Activated CD4-positive, alpha-beta T cell treated with anti-CD3 and anti-CD28 coated beads, Interleukin-2, amount 10 ng/mL, durations not matched to agents 24 days and 14 days (primary cell): ENCODE measurements at regions not wholly inside any gene's neighbourhood (a gene's known extent, or its start where the extent isn't known, plus 50 kb on each side); places are given as distances from the start of the nearest gene placed in this dataset.

ENCODE experiments used
- DNase-seq: peaks from one replicate; pipeline ENCODE4 v3.0.0; 2022
- H3K27ac Mint-ChIP-seq: one replicate; pipeline ENCODE4 v1.8.0; 2022; ENCODE audit warnings: mild to moderate bottlenecking, mixed read lengths
- H3K27me3 Mint-ChIP-seq: one replicate; pipeline ENCODE4 v1.8.0; 2022; ENCODE audit warnings: mixed read lengths
- H3K36me3 Mint-ChIP-seq: one replicate; pipeline ENCODE4 v1.8.0; 2022; ENCODE audit warnings: low read depth, mild to moderate bottlenecking, mixed read lengths
- H3K4me1 Mint-ChIP-seq: one replicate; pipeline ENCODE4 v1.8.0; 2021; ENCODE audit warnings: mixed read lengths
- H3K4me3 Mint-ChIP-seq: one replicate; pipeline ENCODE4 v1.8.0; 2022; ENCODE audit warnings: mild to moderate bottlenecking, moderate library complexity, mixed read lengths
- H3K9me3 Mint-ChIP-seq: one replicate; pipeline ENCODE4 v1.8.0; 2021; ENCODE audit warnings: mixed read lengths
- intact Hi-C: fragments of 100-400 bp; cut with micrococcal nuclease; formaldehyde crosslinking; loops from one replicate; pipeline ENCODE4 v1.15.1; 2023

- Mint-ChIP-seq H3K36me3 (no peaks in the 10 kb centered on the region), H3K4me1 (no peaks in the 10 kb centered on the region), H3K27ac (no peak overlapping the region), H3K9me3 (peaks cover 2% of the 10 kb centered on the region), H3K4me3 (no peak overlapping the region), H3K27me3 (no peaks in the 10 kb centered on the region)
- intact Hi-C loops, result no loop called here
- DNase-seq, result no peak
Observed at GRCh38 chr6:168388641-168389633, 52.0 kb upstream of the SMOC2 start.

DNA sequence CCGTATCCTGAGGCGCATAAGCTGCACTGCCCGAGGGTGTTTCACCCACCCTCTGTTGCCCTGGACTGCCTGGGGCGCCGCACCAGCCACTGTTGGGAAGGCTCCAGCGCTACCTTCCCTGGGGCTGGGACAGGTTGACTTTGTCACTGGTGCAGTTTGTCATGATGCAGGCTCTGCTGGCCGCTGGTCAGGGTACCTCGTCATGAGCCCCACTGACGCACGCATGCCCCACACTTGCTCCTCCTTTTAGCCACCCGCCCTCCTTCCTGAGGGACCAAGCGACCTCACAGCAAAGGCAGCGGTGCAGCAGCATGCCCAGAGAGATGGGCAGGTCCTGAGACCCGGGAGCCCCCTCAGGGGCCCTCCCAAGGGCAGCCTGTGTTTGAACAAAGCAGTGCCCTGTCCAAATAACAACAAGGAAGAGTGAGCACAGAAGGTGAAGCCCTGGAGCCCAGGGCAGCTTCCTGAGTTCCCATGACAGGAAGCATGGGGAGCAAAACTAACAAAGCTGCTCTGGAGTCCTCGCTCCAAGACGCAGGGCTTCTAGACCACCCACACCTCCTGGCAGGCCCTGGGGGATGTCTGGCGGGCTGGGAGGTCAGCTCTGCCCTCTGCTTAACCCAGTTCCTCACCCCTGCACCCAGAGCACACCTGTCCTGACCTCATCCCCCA, 50.1 kb upstream of the SMOC2 start:
- H3K36me3 Mint-ChIP-seq, result no peaks in the 10 kb centered on the region
- no peaks in the 10 kb centered on the region for H3K9me3 Mint-ChIP-seq
- no peaks in the 10 kb centered on the region for H3K4me1 Mint-ChIP-seq
- no peaks in the 10 kb centered on the region for H3K27me3 Mint-ChIP-seq
- no peak for DNase-seq
- no peak overlapping the region for H3K27ac Mint-ChIP-seq
- intact Hi-C loops, result no loop called here
- H3K4me3 Mint-ChIP-seq, result no peak overlapping the region
